ENCODE measurements at regions not wholly inside any gene's neighbourhood (a gene's known extent, or its start where the extent isn't known, plus 50 kb on each side); places are given as distances from the start of the nearest gene placed in this dataset.

DNA sequence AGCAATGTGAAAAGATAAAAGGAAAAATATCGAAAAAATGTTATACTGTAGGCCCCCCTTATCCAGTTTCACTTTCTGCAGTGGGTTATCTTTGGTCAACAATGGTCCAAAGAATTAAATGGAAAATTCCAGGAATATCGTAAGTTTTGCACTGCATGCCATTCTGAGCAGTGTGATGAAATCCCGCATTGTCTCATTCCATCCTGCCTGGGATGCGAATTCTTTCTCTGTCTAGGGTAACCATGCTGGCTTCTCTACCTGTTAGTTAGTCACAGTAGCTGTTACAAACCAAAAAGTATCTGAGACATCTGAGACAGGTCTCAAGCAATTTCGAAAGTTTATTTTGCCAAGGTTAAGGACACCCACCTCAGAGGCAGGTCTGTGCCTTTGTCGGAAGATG, 170.3 kb downstream of the COX18 start:
- no peak for ATAC-seq (replicated peaks in 1 of 4)
- Histone ChIP-seq H3K27me3 (replicated peaks in 1 of 2; ENCODE audit: control insufficient read depth in 2 of 2, extremely low read depth in 1 of 2, insufficient read depth in 2 of 2, low read length in 1 of 2) (no peaks in the 10 kb centered on the region), H3K36me3 (ENCODE audit: control insufficient read depth in 2 of 2, extremely low read depth in 1 of 2, insufficient read depth in 1 of 2, low read length in 1 of 2) (no peaks in the 10 kb centered on the region), H3K4me1 (ENCODE audit: control insufficient read depth in 1 of 2, extremely low read depth in 1 of 2, insufficient read depth in 2 of 2, low read length in 2 of 2) (no peaks in the 10 kb centered on the region), H3K9me3 (no peaks in the 10 kb centered on the region), H3K27ac (ENCODE audit: low read length) (no peak overlapping the region), H3K4me3 (ENCODE audit: control insufficient read depth in 1 of 2, extremely low read depth in 1 of 2, low read length in 1 of 2) (no peak overlapping the region)
- POLR2A ChIA-PET, result no interaction called here
- peaks cover 0 to 4% of the 10 kb centered on the region in 2 donors for H3K27me3 Mint-ChIP-seq
- DNase-seq, result no peak
- no peak overlapping the region for H3K4me3 Mint-ChIP-seq
- CTCF ChIA-PET, result no interaction called here
- H3K9me3 Mint-ChIP-seq, result peaks cover 0 to 3% (median 0%) of the 10 kb centered on the region in 3 donors
- no peaks in the 10 kb centered on the region for H3K4me1 Mint-ChIP-seq
- WGBS (ENCODE audit: insufficient coverage), result 100% methylated on average over 4 of the region's 6 CpGs
- H3K27ac Mint-ChIP-seq, result no peak overlapping the region
- H3K36me3 Mint-ChIP-seq, result no peaks in the 10 kb centered on the region

DNA sequence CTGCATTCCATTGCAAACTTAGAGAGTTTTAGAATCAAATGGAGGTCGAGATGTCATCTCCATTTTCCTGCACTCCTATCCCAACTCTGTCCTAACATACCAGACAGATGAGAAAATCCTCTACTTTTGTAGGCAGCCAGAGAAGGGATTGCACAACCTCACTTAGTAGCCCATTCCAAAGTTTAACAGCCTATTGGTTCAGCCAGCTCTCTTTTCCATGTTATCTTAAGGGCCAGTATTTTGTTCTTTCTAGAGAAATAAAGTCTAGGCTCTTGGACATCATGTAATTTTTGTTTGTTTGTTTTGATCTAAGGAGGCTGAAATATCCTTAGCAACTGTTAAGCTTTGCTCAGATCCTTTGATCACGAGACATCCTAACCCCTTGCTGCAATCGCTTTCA, 173.0 kb downstream of the COX18 start:
- Mint-ChIP-seq H3K4me1 (no peaks in the 10 kb centered on the region), H3K27me3 (peaks cover 0 to 12% of the 10 kb centered on the region in 2 donors), H3K27ac (no peak overlapping the region), H3K4me3 (no peak overlapping the region), H3K9me3 (peaks cover 0 to 3% (median 0%) of the 10 kb centered on the region in 3 donors), H3K36me3 (no peaks in the 10 kb centered on the region)
- Histone ChIP-seq H3K9me3 (no peaks in the 10 kb centered on the region), H3K27me3 (replicated peaks in 1 of 2; ENCODE audit: control insufficient read depth in 2 of 2, extremely low read depth in 1 of 2, insufficient read depth in 2 of 2, low read length in 1 of 2) (no peaks in the 10 kb centered on the region), H3K4me3 (ENCODE audit: control insufficient read depth in 1 of 2, extremely low read depth in 1 of 2, low read length in 1 of 2) (no peak overlapping the region), H3K4me1 (ENCODE audit: control insufficient read depth in 1 of 2, extremely low read depth in 1 of 2, insufficient read depth in 2 of 2, low read length in 2 of 2) (no peaks in the 10 kb centered on the region), H3K27ac (ENCODE audit: low read length) (no peak overlapping the region), H3K36me3 (ENCODE audit: control insufficient read depth in 2 of 2, extremely low read depth in 1 of 2, insufficient read depth in 1 of 2, low read length in 1 of 2) (no peaks in the 10 kb centered on the region)
- ATAC-seq (replicated peaks in 1 of 4), result no peak
- ChIA-PET CTCF (no interaction called here), POLR2A (no interaction called here)
- no peak for DNase-seq
- WGBS (ENCODE audit: insufficient coverage), result 67% methylated on average over 1 of the region's 3 CpGs

GRCh38 chr4:72895408-72895807, 174.1 kb downstream of the COX18 start:
- WGBS (ENCODE audit: insufficient coverage), result 80% methylated on average over 1 of the region's 5 CpGs
- Histone ChIP-seq H3K27me3 (replicated peaks in 1 of 2; ENCODE audit: control insufficient read depth in 2 of 2, extremely low read depth in 1 of 2, insufficient read depth in 2 of 2, low read length in 1 of 2) (no peaks in the 10 kb centered on the region), H3K36me3 (ENCODE audit: control insufficient read depth in 2 of 2, extremely low read depth in 1 of 2, insufficient read depth in 1 of 2, low read length in 1 of 2) (no peaks in the 10 kb centered on the region), H3K4me1 (ENCODE audit: control insufficient read depth in 1 of 2, extremely low read depth in 1 of 2, insufficient read depth in 2 of 2, low read length in 2 of 2) (no peaks in the 10 kb centered on the region), H3K9me3 (no peaks in the 10 kb centered on the region), H3K27ac (ENCODE audit: low read length) (no peak overlapping the region), H3K4me3 (ENCODE audit: control insufficient read depth in 1 of 2, extremely low read depth in 1 of 2, low read length in 1 of 2) (no peak overlapping the region)
- Mint-ChIP-seq H3K27me3 (peaks cover 3 to 12% of the 10 kb centered on the region in 2 donors), H3K4me1 (no peaks in the 10 kb centered on the region), H3K27ac (no peak overlapping the region), H3K9me3 (peaks cover 0 to 3% (median 0%) of the 10 kb centered on the region in 3 donors), H3K36me3 (no peaks in the 10 kb centered on the region), H3K4me3 (no peak overlapping the region)
- DNase-seq (no peak), ATAC-seq (replicated peaks in 1 of 4) (no peak)
- CTCF ChIA-PET, result no interaction called here
- POLR2A ChIA-PET, result no interaction called here

DNA sequence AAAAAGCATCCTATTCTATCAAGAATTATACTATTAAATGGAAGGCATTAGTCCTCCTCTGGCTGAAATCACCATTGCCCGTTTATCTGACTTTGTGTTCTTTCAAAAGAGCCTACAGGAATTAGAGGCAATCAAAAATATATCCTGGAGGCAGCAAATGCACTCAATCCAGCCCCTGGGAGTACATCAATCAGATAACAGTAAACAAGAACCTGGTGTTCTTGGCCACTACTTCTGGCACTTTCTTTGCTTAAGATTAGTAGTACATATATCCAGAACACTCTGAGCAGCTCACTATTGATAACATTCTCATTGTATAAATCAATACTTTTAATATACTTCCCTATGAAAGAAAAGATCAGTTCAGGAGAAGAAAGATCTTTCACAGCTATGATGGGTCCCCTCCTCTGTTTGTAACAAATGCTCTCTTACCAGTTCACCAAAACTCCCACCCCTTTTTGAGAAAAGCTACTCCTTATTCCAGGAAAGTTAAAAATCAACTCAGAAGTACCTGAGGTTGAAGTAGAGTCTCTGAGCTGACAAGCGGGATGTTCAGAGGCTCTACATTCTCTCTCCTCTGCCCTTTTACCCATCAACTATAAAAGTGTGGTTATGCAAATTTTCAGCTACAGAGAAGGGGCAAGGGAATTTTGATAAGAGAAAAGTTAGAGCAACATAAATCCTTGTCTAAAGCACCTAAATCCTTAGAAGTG, 176.0 kb downstream of the COX18 start:
- no peak overlapping the region for H3K4me3 ChIP-seq (ENCODE audit: control insufficient read depth in 1 of 2, extremely low read depth in 1 of 2, low read length in 1 of 2)
- CTCF ChIA-PET, result no interaction called here
- no peaks in the 10 kb centered on the region for H3K36me3 ChIP-seq (ENCODE audit: control insufficient read depth in 2 of 2, extremely low read depth in 1 of 2, insufficient read depth in 1 of 2, low read length in 1 of 2)
- no peaks in the 10 kb centered on the region for H3K27me3 ChIP-seq (replicated peaks in 1 of 2; ENCODE audit: control insufficient read depth in 2 of 2, extremely low read depth in 1 of 2, insufficient read depth in 2 of 2, low read length in 1 of 2)
- Mint-ChIP-seq H3K9me3 (peaks cover 0 to 3% (median 0%) of the 10 kb centered on the region in 3 donors), H3K36me3 (no peaks in the 10 kb centered on the region), H3K4me1 (no peaks in the 10 kb centered on the region), H3K27ac (no peak overlapping the region), H3K27me3 (peaks cover 3 to 12% of the 10 kb centered on the region in 2 donors), H3K4me3 (no peak overlapping the region)
- 63% methylated on average over 1 of the region's 2 CpGs for WGBS (ENCODE audit: insufficient coverage)
- no peak for ATAC-seq (replicated peaks in 1 of 4)
- DNase-seq, result no peak
- no peak overlapping the region for H3K27ac ChIP-seq (ENCODE audit: low read length)
- POLR2A ChIA-PET, result interaction anchor here in 1 of 2 donors (0.5 kb wide), 1 partner anchor 78 kb away, joined by 3 read pairs; no protein-coding TSS in a partner anchor
- H3K4me1 ChIP-seq (ENCODE audit: control insufficient read depth in 1 of 2, extremely low read depth in 1 of 2, insufficient read depth in 2 of 2, low read length in 2 of 2), result no peaks in the 10 kb centered on the region
- no peaks in the 10 kb centered on the region for H3K9me3 ChIP-seq

DNA sequence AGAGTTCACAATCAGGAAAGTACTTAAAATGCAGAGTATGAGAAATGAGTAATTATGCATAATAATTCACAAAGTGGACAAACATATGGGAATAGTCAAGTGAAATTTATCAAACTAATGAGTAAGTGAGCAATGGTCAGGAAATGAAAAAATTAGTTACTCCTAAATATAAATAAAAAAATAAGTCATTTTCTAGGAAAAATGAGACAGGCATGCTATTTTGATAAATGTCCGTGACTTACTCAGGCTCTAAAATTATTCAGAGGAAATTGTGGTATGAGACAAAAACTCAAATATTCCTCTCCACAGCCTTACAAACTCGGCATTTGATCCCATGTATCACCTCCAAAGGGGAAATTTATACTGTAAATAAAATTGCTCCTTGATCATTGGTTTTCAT, 181.2 kb downstream of the COX18 start:
- Histone ChIP-seq H3K4me1 (ENCODE audit: control insufficient read depth in 1 of 2, extremely low read depth in 1 of 2, insufficient read depth in 2 of 2, low read length in 2 of 2) (no peaks in the 10 kb centered on the region), H3K36me3 (ENCODE audit: control insufficient read depth in 2 of 2, extremely low read depth in 1 of 2, insufficient read depth in 1 of 2, low read length in 1 of 2) (no peaks in the 10 kb centered on the region), H3K27me3 (replicated peaks in 1 of 2; ENCODE audit: control insufficient read depth in 2 of 2, extremely low read depth in 1 of 2, insufficient read depth in 2 of 2, low read length in 1 of 2) (no peaks in the 10 kb centered on the region), H3K4me3 (ENCODE audit: control insufficient read depth in 1 of 2, extremely low read depth in 1 of 2, low read length in 1 of 2) (no peak overlapping the region), H3K9me3 (no peaks in the 10 kb centered on the region), H3K27ac (ENCODE audit: low read length) (no peak overlapping the region)
- WGBS (ENCODE audit: insufficient coverage), result no CpG with 5 or more reads among the region's 2 CpGs
- H3K9me3 Mint-ChIP-seq, result peaks cover 0 to 2% (median 2%) of the 10 kb centered on the region in 3 donors
- no peak overlapping the region for H3K4me3 Mint-ChIP-seq
- no peaks in the 10 kb centered on the region for H3K4me1 Mint-ChIP-seq
- no peaks in the 10 kb centered on the region for H3K36me3 Mint-ChIP-seq
- no peak overlapping the region for H3K27ac Mint-ChIP-seq
- ChIA-PET POLR2A (no interaction called here), CTCF (no interaction called here)
- peaks cover 3 to 15% of the 10 kb centered on the region in 2 donors for H3K27me3 Mint-ChIP-seq
- ATAC-seq (replicated peaks in 1 of 4), result no peak
- DNase-seq, result no peak

DNA sequence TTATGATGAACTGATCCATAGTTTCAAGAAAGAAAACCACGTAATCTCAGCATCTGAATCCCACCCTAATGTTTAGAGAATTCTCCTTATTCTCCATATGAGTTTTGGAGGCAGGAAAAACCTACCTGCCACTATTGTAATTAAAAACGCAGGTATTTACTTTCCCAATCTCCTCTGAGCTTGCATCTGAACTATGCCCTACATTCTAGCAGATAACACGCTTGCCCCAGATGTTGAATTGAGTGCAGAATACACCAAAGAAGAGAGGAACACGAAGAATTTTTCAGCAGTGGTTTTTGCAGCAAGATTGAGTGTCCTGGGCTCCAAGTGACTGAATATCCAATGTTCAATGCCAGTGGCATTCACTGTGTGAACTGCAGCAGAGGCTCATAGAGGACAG, 182.4 kb downstream of the COX18 start:
- Histone ChIP-seq H3K27me3 (replicated peaks in 1 of 2; ENCODE audit: control insufficient read depth in 2 of 2, extremely low read depth in 1 of 2, insufficient read depth in 2 of 2, low read length in 1 of 2) (no peaks in the 10 kb centered on the region), H3K4me1 (ENCODE audit: control insufficient read depth in 1 of 2, extremely low read depth in 1 of 2, insufficient read depth in 2 of 2, low read length in 2 of 2) (no peaks in the 10 kb centered on the region), H3K36me3 (ENCODE audit: control insufficient read depth in 2 of 2, extremely low read depth in 1 of 2, insufficient read depth in 1 of 2, low read length in 1 of 2) (no peaks in the 10 kb centered on the region), H3K27ac (ENCODE audit: low read length) (no peak overlapping the region), H3K9me3 (no peaks in the 10 kb centered on the region), H3K4me3 (ENCODE audit: control insufficient read depth in 1 of 2, extremely low read depth in 1 of 2, low read length in 1 of 2) (no peak overlapping the region)
- no peaks in the 10 kb centered on the region for H3K4me1 Mint-ChIP-seq
- H3K27ac Mint-ChIP-seq, result no peak overlapping the region
- ATAC-seq (replicated peaks in 1 of 4), result no peak
- no peak overlapping the region for H3K4me3 Mint-ChIP-seq
- H3K9me3 Mint-ChIP-seq, result peaks cover 0 to 5% (median 5%) of the 10 kb centered on the region in 3 donors
- WGBS (ENCODE audit: insufficient coverage), result 42% methylated on average over 2 of the region's 4 CpGs
- CTCF ChIA-PET, result no interaction called here
- peaks cover 3 to 13% of the 10 kb centered on the region in 2 donors for H3K27me3 Mint-ChIP-seq
- POLR2A ChIA-PET, result no interaction called here
- DNase-seq, result no peak
- no peaks in the 10 kb centered on the region for H3K36me3 Mint-ChIP-seq

- H3K27me3 Mint-ChIP-seq, result peaks cover 3 to 12% of the 10 kb centered on the region in 2 donors
- H3K9me3 ChIP-seq, result no peaks in the 10 kb centered on the region
- no peaks in the 10 kb centered on the region for H3K4me1 Mint-ChIP-seq
- no peak for ATAC-seq (replicated peaks in 1 of 4)
- DNase-seq, result no peak
- no CpG with 5 or more reads among the region's 1 CpG for WGBS (ENCODE audit: insufficient coverage)
- no peaks in the 10 kb centered on the region for H3K27me3 ChIP-seq (replicated peaks in 1 of 2; ENCODE audit: control insufficient read depth in 2 of 2, extremely low read depth in 1 of 2, insufficient read depth in 2 of 2, low read length in 1 of 2)
- no peak overlapping the region for H3K27ac Mint-ChIP-seq
- H3K4me1 ChIP-seq (ENCODE audit: control insufficient read depth in 1 of 2, extremely low read depth in 1 of 2, insufficient read depth in 2 of 2, low read length in 2 of 2), result no peaks in the 10 kb centered on the region
- H3K4me3 ChIP-seq (ENCODE audit: control insufficient read depth in 1 of 2, extremely low read depth in 1 of 2, low read length in 1 of 2), result no peak overlapping the region
- H3K9me3 Mint-ChIP-seq, result peaks cover 0 to 10% (median 5%) of the 10 kb centered on the region in 3 donors
- no peaks in the 10 kb centered on the region for H3K36me3 ChIP-seq (ENCODE audit: control insufficient read depth in 2 of 2, extremely low read depth in 1 of 2, insufficient read depth in 1 of 2, low read length in 1 of 2)
- no peaks in the 10 kb centered on the region for H3K36me3 Mint-ChIP-seq
- ChIA-PET POLR2A (no interaction called here), CTCF (no interaction called here)
- no peak overlapping the region for H3K27ac ChIP-seq (ENCODE audit: low read length)
- no peak overlapping the region for H3K4me3 Mint-ChIP-seq
Observed at GRCh38 chr4:72886602-72887001, 182.9 kb downstream of the COX18 start.
